Choroid plexus epithelial cell (primary cell): ENCODE measurements at regions not wholly inside any gene's neighbourhood (a gene's known extent, or its start where the extent isn't known, plus 50 kb on each side); places are given as distances from the start of the nearest gene placed in this dataset.

ENCODE experiments used
- DNase-seq: peaks from one replicate; pipeline ENCODE4 v3.0.0-alpha.2; 2010; ENCODE audit warnings: low read depth
- H3K4me3 ChIP-seq: 2 replicates; pipeline ENCODE4 v1.5.1; 2011; ENCODE audit warnings: low read depth, mild to moderate bottlenecking, control low read depth, low read length, moderate library complexity
- TF ChIP-seq, protein P1 (sequence below): conservative IDR thresholded peaks from 2 replicates; pipeline ENCODE4 v1.5.1; 2011; ENCODE audit warnings: low read depth, mild to moderate bottlenecking, control low read depth, inconsistent platforms, low read length, moderate library complexity

DNA sequence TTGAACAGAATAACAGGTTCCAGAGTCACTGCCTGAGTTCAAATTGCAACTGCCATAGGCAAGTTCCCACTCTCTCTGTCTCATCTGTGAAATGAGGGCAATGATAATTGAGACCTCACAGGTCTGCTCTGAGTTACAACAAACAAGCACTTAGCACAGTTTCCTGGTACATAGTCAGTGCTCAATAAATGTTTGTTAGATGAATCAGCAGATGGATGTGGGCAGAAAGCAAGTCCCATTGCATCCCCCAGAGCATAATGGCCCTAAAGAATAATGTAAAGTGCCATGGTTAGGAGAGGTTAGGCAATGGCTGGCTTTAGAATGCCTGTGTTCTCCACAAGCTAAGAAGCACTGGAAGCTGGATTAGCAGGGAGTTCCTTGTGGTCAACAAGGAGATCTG is 136.5 kb upstream of the LARP1 start:
- TF ChIP-seq, protein P1, sequence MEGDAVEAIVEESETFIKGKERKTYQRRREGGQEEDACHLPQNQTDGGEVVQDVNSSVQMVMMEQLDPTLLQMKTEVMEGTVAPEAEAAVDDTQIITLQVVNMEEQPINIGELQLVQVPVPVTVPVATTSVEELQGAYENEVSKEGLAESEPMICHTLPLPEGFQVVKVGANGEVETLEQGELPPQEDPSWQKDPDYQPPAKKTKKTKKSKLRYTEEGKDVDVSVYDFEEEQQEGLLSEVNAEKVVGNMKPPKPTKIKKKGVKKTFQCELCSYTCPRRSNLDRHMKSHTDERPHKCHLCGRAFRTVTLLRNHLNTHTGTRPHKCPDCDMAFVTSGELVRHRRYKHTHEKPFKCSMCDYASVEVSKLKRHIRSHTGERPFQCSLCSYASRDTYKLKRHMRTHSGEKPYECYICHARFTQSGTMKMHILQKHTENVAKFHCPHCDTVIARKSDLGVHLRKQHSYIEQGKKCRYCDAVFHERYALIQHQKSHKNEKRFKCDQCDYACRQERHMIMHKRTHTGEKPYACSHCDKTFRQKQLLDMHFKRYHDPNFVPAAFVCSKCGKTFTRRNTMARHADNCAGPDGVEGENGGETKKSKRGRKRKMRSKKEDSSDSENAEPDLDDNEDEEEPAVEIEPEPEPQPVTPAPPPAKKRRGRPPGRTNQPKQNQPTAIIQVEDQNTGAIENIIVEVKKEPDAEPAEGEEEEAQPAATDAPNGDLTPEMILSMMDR: no peak
- DNase-seq: peak; percentile 3
- H3K4me3 ChIP-seq: no peak overlapping the region

- no peak for DNase-seq
- H3K4me3 ChIP-seq: no peak overlapping the region
- TF ChIP-seq, protein P1: no peak
Observed at GRCh38 chr5:154614595-154614994, 136.6 kb upstream of the HAND1 start.

GRCh38 chr5:154614125-154614524 is 136.1 kb upstream of the HAND1 start:
- H3K4me3 ChIP-seq: no peak overlapping the region
- DNase-seq: no peak
- TF ChIP-seq, protein P1: no peak

DNA sequence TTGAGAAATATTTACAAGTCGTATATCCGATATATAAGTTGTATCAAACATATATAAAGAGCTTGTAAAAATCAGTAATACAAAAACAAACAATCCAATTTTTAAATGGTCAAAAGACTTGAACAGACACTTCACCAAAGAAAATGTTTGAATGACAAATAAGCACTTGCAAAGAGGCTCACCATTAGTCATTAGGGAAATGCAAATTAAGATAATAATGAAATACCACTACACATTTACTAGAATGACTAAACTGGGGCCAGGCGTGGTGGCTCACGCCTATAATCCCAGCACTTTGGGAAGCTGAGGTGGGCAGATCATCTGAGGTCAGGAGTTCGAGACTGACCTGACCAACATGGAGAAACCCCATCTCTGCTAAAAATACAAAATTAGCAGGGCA is 134.6 kb upstream of the HAND1 start:
- H3K4me3 ChIP-seq: no peak overlapping the region
- DNase-seq: no peak
- TF ChIP-seq, protein P1: no peak

DNA sequence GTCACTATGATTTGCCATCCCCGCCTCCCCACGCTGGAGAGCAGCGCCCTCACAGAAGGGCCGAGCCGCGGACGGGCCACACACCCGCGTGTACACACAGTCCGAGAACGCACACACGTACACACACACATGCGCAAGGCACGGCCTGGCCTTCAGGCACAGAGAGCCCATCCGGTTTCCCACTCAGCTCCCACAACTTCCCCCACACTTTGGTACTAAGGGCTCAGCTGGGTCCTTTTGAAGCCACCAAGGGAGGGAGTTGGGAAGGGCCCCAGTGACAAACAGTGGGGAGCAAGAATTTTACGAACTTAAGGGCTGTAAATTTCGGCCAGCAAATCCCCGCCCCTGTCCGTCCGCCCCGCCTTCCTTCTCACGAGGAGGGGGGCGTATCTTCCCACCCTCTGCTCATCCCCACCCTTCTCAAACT is 133.3 kb upstream of the HAND1 start:
- DNase-seq: peak; percentile 23
- TF ChIP-seq, protein P1: no peak
- H3K4me3 ChIP-seq: peak overlapping the region; percentile 48

- TF ChIP-seq, protein P1: peak; percentile 96
- DNase-seq: peak; percentile 79
- peak overlapping the region; percentile 23 for H3K4me3 ChIP-seq
Observed at GRCh38 chr5:154610321-154611154, 132.5 kb upstream of the HAND1 start.

DNA sequence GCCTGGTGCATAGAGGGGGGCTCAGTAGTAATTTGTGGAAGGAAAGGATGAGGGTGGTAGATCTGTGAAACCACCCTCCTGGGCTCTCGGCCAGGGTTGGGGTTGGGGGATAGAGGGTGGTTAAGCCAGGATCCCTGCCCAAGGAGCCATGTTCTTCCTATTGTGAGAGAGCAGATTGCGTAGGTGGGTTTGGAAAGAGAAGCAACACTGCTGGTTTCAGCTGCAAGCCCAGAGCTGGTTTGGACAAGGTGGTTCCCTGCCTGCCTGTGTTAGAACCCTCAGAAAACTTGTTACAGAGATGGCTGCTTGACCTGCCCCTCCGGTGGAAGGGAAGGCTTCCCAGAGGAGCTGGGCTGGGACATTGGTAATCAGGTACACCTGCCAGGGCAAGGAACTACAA is 131.2 kb upstream of the HAND1 start:
- DNase-seq: no peak
- TF ChIP-seq, protein P1: no peak
- no peak overlapping the region for H3K4me3 ChIP-seq
